K562 (cell line): ENCODE measurements at regions not wholly inside any gene's neighbourhood (a gene's known extent, or its start where the extent isn't known, plus 50 kb on each side); places are given as distances from the start of the nearest gene placed in this dataset.

Source experiments
- ATAC-seq: fragments of 200-7000 bp; cut with Tn5 transposase; 3 replicates; pipeline ENCODE4 v1.9.1; 2020; ENCODE audit warnings: moderate library complexity
- BruUV-seq: library from RNA; stranded (reverse); fragments of 400-500 nt; replicated peaks from 2 replicates; lab custom pipeline; 2021; lab: Mats Ljungman, UMichigan
- CTCF ChIA-PET: fragments of 300-600 bp; formaldehyde crosslinking; extraction: SDS; loops from one replicate; lab custom pipeline; 2021; ENCODE audit warnings: low intra/inter-chr PET ratio; lab: Yijun Ruan, JAX
- POLR2A ChIA-PET: fragments of 300-600, 350-650 bp; sonication (Branson Sonifier 250); formaldehyde crosslinking; extraction: SDS; loops from one replicate; lab custom pipeline; 2021; ENCODE audit warnings: antibody characterized with exemption, inconsistent platforms; lab: Yijun Ruan, JAX
- DNase-seq, 4 experiments: peaks; one replicate each; pipeline versions ENCODE4 v3.0.0 to v3.0.0-alpha.2; 2011 to 2018; ENCODE audit warnings: low spot score in 3 of 4, mixed read lengths in 3 of 4; ENCODE audit errors: extremely low read depth in 1 of 4
- FAIRE-seq: peaks from 2 replicates; lab custom pipeline; 2011; peaks lifted over from hg19 to GRCh38; lab: Jason Lieb, UNC
- H2AFZ ChIP-seq: 2 replicates; pipeline ENCODE4 v1.6.0; 2011; ENCODE audit warnings: low read depth, low read length, control low read depth, inconsistent platforms
- H3K27ac ChIP-seq: fragments of 200-600 bp; 3 replicates; pipeline ENCODE4 v1.8.0; 2011; ENCODE audit warnings: low read depth, mild to moderate bottlenecking, control low read depth, inconsistent platforms, low read length, moderate library complexity, mixed read lengths; ENCODE audit errors: extremely low read depth
- H3K27me3 ChIP-seq, 2 experiments: fragments of 300-600 bp in 1 of 2; 2 replicates in 1 of 2; 3 replicates in 1 of 2; pipeline versions ENCODE4 v1.6.0 to v1.8.0; 2011; ENCODE audit warnings: inconsistent platforms in 2 of 2, low read length in 2 of 2, mild to moderate bottlenecking in 1 of 2, mixed read lengths in 1 of 2, moderate library complexity in 1 of 2; ENCODE audit not compliant: control insufficient read depth in 2 of 2, insufficient read depth in 2 of 2
- H3K36me3 ChIP-seq: fragments of 300-600 bp; 3 replicates; pipeline ENCODE4 v1.8.0; 2011; ENCODE audit warnings: mild to moderate bottlenecking, low read length, inconsistent platforms; ENCODE audit not compliant: control insufficient read depth, insufficient read depth
- H3K4me1 ChIP-seq, 2 experiments: fragments of 200-600 bp in 1 of 2; replicated peaks in 1 of 2; 2 replicates in 1 of 2; 3 replicates in 1 of 2; pipeline versions ENCODE4 v1.5.1 to v1.8.0; 2011; ENCODE audit warnings: inconsistent platforms in 2 of 2, low read length in 2 of 2, mild to moderate bottlenecking in 1 of 2, mixed read lengths in 1 of 2, moderate library complexity in 1 of 2; ENCODE audit not compliant: control insufficient read depth in 2 of 2, insufficient read depth in 2 of 2
- H3K4me2 ChIP-seq: 2 replicates; pipeline ENCODE4 v1.6.1; 2011; ENCODE audit warnings: low read length, control low read depth, inconsistent platforms, mixed read lengths; ENCODE audit not compliant: insufficient read depth
- H3K4me3 ChIP-seq: fragments of 200-600 bp; sonication (generic), shearing (Covaris generic); 2 replicates; pipeline ENCODE4 v1.5.1; 2016; ENCODE audit warnings: control low read depth, inconsistent platforms
- H3K79me2 ChIP-seq: fragments of 200-600 bp; 3 replicates; pipeline ENCODE4 v1.8.0; 2011; ENCODE audit warnings: low read length, inconsistent platforms; ENCODE audit not compliant: control insufficient read depth, insufficient read depth
- H3K9ac ChIP-seq, 2 experiments: 2 replicates each; pipeline versions ENCODE4 v1.6.0 to v1.6.1; 2011; ENCODE audit warnings: low read depth in 2 of 2, low read length in 2 of 2, control low read depth in 1 of 2, inconsistent platforms in 1 of 2, mild to moderate bottlenecking in 1 of 2, mixed read lengths in 1 of 2; ENCODE audit not compliant: insufficient read depth in 1 of 2
- H3K9me1 ChIP-seq: one replicate; pipeline ENCODE4 v1.6.0; 2011; ENCODE audit warnings: inconsistent platforms, mild to moderate bottlenecking, low read length, moderate library complexity; ENCODE audit not compliant: control insufficient read depth, insufficient read depth
- H3K9me3 ChIP-seq: replicated peaks from 2 replicates; pipeline ENCODE4 v1.5.1; 2011; ENCODE audit warnings: low read depth, low read length, inconsistent platforms; ENCODE audit not compliant: control insufficient read depth, insufficient read depth
- H4K20me1 ChIP-seq: replicated peaks from 2 replicates; pipeline ENCODE4 v1.6.1; 2011; ENCODE audit warnings: low read length, inconsistent platforms, mixed read lengths; ENCODE audit not compliant: control insufficient read depth, insufficient read depth
- BRD9 ChIP-seq: fragments of 450-650 bp; IDR thresholded peaks from 2 replicates; pipeline ENCODE4 v1.6.1; 2018; ENCODE audit warnings: low read depth; ENCODE audit not compliant: partially characterized antibody
- CCAR2 ChIP-seq: fragments of 200-400 bp; formaldehyde crosslinking; IDR thresholded peaks from 2 replicates; pipeline ENCODE4 v1.6.1; 2017; ENCODE audit warnings: mild to moderate bottlenecking, low read depth, low read length
- E2F5 ChIP-seq: sonication (generic); formaldehyde crosslinking; IDR thresholded peaks from 2 replicates; pipeline ENCODE4 v1.8.0; 2022; ENCODE audit warnings: mild to moderate bottlenecking, missing genetic modification reagents
- GATAD2A ChIP-seq: fragments of 450-650 bp; IDR thresholded peaks from 2 replicates; pipeline ENCODE4 v1.6.1; 2017
- NR3C1 ChIP-seq: sonication (generic); formaldehyde crosslinking; IDR thresholded peaks from 2 replicates; pipeline ENCODE4 v1.8.1; 2022; ENCODE audit warnings: missing genetic modification reagents
- OTX1 ChIP-seq: fragments of 450-650 bp; formaldehyde crosslinking; IDR thresholded peaks from 2 replicates; pipeline ENCODE4 v1.4.0; 2022; ENCODE audit warnings: mild to moderate bottlenecking
- RAD21 ChIP-seq, 2 experiments: fragments of 250-450 bp in 1 of 2; fragments of 450-650 bp in 1 of 2; sonication (Bioruptor Pico) in 1 of 2; formaldehyde crosslinking in 1 of 2; IDR thresholded peaks in 1 of 2; conservative IDR thresholded peaks in 1 of 2; 2 replicates each; pipeline versions ENCODE4 v1.4.0 to v1.8.0; 2020 to 2022; ENCODE audit warnings: mild to moderate bottlenecking in 2 of 2, moderate library complexity in 1 of 2
- SAFB2 ChIP-seq: fragments of 200-400 bp; formaldehyde crosslinking; IDR thresholded peaks from 2 replicates; pipeline ENCODE4 v1.6.1; 2018; ENCODE audit warnings: borderline replicate concordance, low read length, low read depth, moderate library complexity; ENCODE audit not compliant: severe bottlenecking
- SMC3 ChIP-seq: conservative IDR thresholded peaks from 2 replicates; pipeline ENCODE4 v1.6.1; 2011; ENCODE audit warnings: low read depth, low read length, improper control_type of control experiment; ENCODE audit not compliant: insufficient read depth
- TAF1 ChIP-seq: IDR thresholded peaks from 2 replicates; pipeline ENCODE4 v1.6.1; 2011; ENCODE audit warnings: mild to moderate bottlenecking, low read length, moderate library complexity; ENCODE audit not compliant: insufficient read depth, control insufficient read depth, severe bottlenecking; ENCODE audit errors: extremely low read depth
- TRIM28 ChIP-seq: fragments of 450-650 bp; IDR thresholded peaks from 2 replicates; pipeline ENCODE4 v1.6.1; 2017
- ZNF277 ChIP-seq: fragments of 250-450 bp; sonication (Bioruptor Pico); IDR thresholded peaks from 2 replicates; pipeline ENCODE4 v1.8.0; 2022; ENCODE audit warnings: inconsistent platforms, mild to moderate bottlenecking, moderate library complexity, borderline replicate concordance
- WGBS: fragments of 100-300 bp; shearing (Covaris generic); methylation state at CpG from one replicate; pipeline ENCODE4 v1.1.6; 2016; ENCODE audit warnings: low coverage, mixed read lengths; ENCODE audit not compliant: insufficient coverage; ENCODE audit errors: missing lambda C conversion rate; 5-methylcytosine and 5-hydroxymethylcytosine counted together
- in situ Hi-C: fragments of 300-500 bp; cut with MboI; formaldehyde crosslinking; loops from 4 replicates; pipeline ENCODE4 v1.15.0; 2018; ENCODE audit warnings: inconsistent platforms, mixed read lengths
- intact Hi-C: fragments of 100-400 bp; cut with micrococcal nuclease; formaldehyde crosslinking; loops from 2 replicates; pipeline ENCODE4 v1.14.2; 2022
- TF ChIP-seq, protein P1 (sequence below), 3 experiments: IDR thresholded peaks in 2 of 3; conservative IDR thresholded peaks in 1 of 3; 2 replicates each; pipeline ENCODE4 v1.5.1; 2011 to 2012; ENCODE audit warnings: low read length in 3 of 3, mild to moderate bottlenecking in 3 of 3, control low read depth in 2 of 3, improper control_type of control experiment in 1 of 3, inconsistent platforms in 1 of 3, low read depth in 1 of 3, mixed read lengths in 1 of 3, moderate library complexity in 1 of 3; ENCODE audit not compliant: insufficient read depth in 2 of 3

DNA sequence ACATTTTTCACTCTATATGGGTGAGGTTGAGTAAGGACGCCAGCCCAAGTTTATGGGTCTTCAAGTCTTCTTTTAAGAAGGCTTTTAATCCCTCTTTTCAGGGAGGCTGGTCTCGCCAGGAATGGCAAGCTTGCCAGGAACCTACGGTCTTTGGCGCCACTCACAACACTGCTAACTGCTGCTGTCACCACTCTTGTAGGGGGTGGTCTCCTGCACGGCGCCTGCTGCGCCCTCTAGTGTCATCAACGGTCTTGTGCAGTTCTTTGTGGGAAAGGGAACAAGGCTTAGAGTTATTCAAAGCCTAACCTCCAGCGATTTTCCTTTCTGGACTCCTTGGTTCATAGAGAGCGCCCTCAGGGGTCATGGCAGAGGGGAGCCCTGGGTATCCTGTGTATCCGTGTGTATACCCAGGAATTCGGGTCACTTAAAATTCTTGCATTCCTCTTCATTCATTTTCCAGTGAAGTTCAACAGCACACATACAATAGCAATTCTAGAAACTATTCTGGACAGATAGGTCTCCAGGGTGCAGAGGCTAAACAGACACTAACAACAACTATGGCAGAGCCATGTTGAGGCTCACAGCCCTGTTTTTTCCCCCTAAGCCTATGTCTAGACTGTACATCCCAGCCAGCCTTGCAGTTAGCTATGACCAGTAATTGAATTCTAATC is 392.8 kb upstream of the CAMK1G start:
- H3K9me3 ChIP-seq: no peaks in the 10 kb centered on the region
- ChIA-PET CTCF (no interaction called here), POLR2A (no interaction called here)
- 2% methylated on average over 12 of the region's 12 CpGs for WGBS
- H3K4me3 ChIP-seq: no peak overlapping the region
- H3K9ac ChIP-seq: no peak overlapping the region
- H2AFZ ChIP-seq: no peak overlapping the region
- peak; percentile 88 for ATAC-seq
- FAIRE-seq: no peak
- H3K79me2 ChIP-seq: no peaks in the 10 kb centered on the region
- H3K27me3 ChIP-seq: no peaks in the 10 kb centered on the region
- in situ Hi-C loops: no loop called here
- BruUV-seq: no TSS peak
- no peak overlapping the region for H3K4me2 ChIP-seq
- H3K4me1 ChIP-seq: no peaks in the 10 kb centered on the region
- H3K27ac ChIP-seq: no peak overlapping the region
- no peaks in the 10 kb centered on the region for H3K36me3 ChIP-seq
- intact Hi-C loops: no loop called here
- TF ChIP-seq NR3C1 (CRISPR knock-in tag) (no peak), CCAR2 (no peak), GATAD2A (no peak), SAFB2 (no peak), TRIM28 (no peak), RAD21 (CRISPR knock-in tag; conservative IDR thresholded peaks at IDR 0.05 in 1 of 2, IDR thresholded peaks at IDR 0.05 in 1 of 2) (peak in 1 of 2 experiments; percentile 48; a peak in 2 of 4 replicates), TAF1 (no peak), SMC3 (0 out of 2 replicates have a peak, but pooled peaks have one; percentile 19), ZNF277 (CRISPR knock-in tag) (no peak), OTX1 (CRISPR knock-in tag) (no peak), BRD9 (no peak), E2F5 (CRISPR knock-in tag) (no peak)
- TF ChIP-seq, protein P1, sequence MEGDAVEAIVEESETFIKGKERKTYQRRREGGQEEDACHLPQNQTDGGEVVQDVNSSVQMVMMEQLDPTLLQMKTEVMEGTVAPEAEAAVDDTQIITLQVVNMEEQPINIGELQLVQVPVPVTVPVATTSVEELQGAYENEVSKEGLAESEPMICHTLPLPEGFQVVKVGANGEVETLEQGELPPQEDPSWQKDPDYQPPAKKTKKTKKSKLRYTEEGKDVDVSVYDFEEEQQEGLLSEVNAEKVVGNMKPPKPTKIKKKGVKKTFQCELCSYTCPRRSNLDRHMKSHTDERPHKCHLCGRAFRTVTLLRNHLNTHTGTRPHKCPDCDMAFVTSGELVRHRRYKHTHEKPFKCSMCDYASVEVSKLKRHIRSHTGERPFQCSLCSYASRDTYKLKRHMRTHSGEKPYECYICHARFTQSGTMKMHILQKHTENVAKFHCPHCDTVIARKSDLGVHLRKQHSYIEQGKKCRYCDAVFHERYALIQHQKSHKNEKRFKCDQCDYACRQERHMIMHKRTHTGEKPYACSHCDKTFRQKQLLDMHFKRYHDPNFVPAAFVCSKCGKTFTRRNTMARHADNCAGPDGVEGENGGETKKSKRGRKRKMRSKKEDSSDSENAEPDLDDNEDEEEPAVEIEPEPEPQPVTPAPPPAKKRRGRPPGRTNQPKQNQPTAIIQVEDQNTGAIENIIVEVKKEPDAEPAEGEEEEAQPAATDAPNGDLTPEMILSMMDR (IDR thresholded peaks at IDR 0.05 in 2 of 3, conservative IDR thresholded peaks at IDR 0.05 in 1 of 3; ENCODE audit: insufficient read depth in 2 of 3, low read depth in 1 of 3, low read length in 3 of 3): peak; percentile 44 to 71 (median 56)
- no peaks in the 10 kb centered on the region for H4K20me1 ChIP-seq
- no peaks in the 10 kb centered on the region for H3K9me1 ChIP-seq
- DNase-seq: peak; percentile 21 to 53 (median 30)
